K562 (cell line): ENCODE measurements at regions not wholly inside any gene's neighbourhood (a gene's known extent, or its start where the extent isn't known, plus 50 kb on each side); places are given as distances from the start of the nearest gene placed in this dataset.
A peak's percentile ranks its signal among the peaks of the same experiment; 100 is the strongest.

Experiments
- ATAC-seq: fragments of 200-7000 bp; cut with Tn5 transposase; 3 replicates; pipeline ENCODE4 v1.9.1; 2020; ENCODE audit warnings: moderate library complexity
- BruUV-seq: library from RNA; stranded (reverse); fragments of 400-500 nt; replicated peaks from 2 replicates; lab custom pipeline; 2021; lab: Mats Ljungman, UMichigan
- CTCF ChIA-PET: fragments of 300-600 bp; formaldehyde crosslinking; extraction: SDS; loops from one replicate; lab custom pipeline; 2021; ENCODE audit warnings: low intra/inter-chr PET ratio; lab: Yijun Ruan, JAX
- POLR2A ChIA-PET: fragments of 300-600, 350-650 bp; sonication (Branson Sonifier 250); formaldehyde crosslinking; extraction: SDS; loops from one replicate; lab custom pipeline; 2021; ENCODE audit warnings: antibody characterized with exemption, inconsistent platforms; lab: Yijun Ruan, JAX
- DNase-seq, 4 experiments: peaks; one replicate each; pipeline versions ENCODE4 v3.0.0 to v3.0.0-alpha.2; 2011 to 2018; ENCODE audit warnings: low spot score in 3 of 4, mixed read lengths in 3 of 4; ENCODE audit errors: extremely low read depth in 1 of 4
- FAIRE-seq: peaks from 2 replicates; lab custom pipeline; 2011; peaks lifted over from hg19 to GRCh38; lab: Jason Lieb, UNC
- H2AFZ ChIP-seq: 2 replicates; pipeline ENCODE4 v1.6.0; 2011; ENCODE audit warnings: low read depth, low read length, control low read depth, inconsistent platforms
- H3K27ac ChIP-seq: fragments of 200-600 bp; 3 replicates; pipeline ENCODE4 v1.8.0; 2011; ENCODE audit warnings: low read depth, mild to moderate bottlenecking, control low read depth, inconsistent platforms, low read length, moderate library complexity, mixed read lengths; ENCODE audit errors: extremely low read depth
- H3K27me3 ChIP-seq, 2 experiments: fragments of 300-600 bp in 1 of 2; 2 replicates in 1 of 2; 3 replicates in 1 of 2; pipeline versions ENCODE4 v1.6.0 to v1.8.0; 2011; ENCODE audit warnings: inconsistent platforms in 2 of 2, low read length in 2 of 2, mild to moderate bottlenecking in 1 of 2, mixed read lengths in 1 of 2, moderate library complexity in 1 of 2; ENCODE audit not compliant: control insufficient read depth in 2 of 2, insufficient read depth in 2 of 2
- H3K36me3 ChIP-seq: fragments of 300-600 bp; 3 replicates; pipeline ENCODE4 v1.8.0; 2011; ENCODE audit warnings: mild to moderate bottlenecking, low read length, inconsistent platforms; ENCODE audit not compliant: control insufficient read depth, insufficient read depth
- H3K4me1 ChIP-seq, 2 experiments: fragments of 200-600 bp in 1 of 2; replicated peaks in 1 of 2; 2 replicates in 1 of 2; 3 replicates in 1 of 2; pipeline versions ENCODE4 v1.5.1 to v1.8.0; 2011; ENCODE audit warnings: inconsistent platforms in 2 of 2, low read length in 2 of 2, mild to moderate bottlenecking in 1 of 2, mixed read lengths in 1 of 2, moderate library complexity in 1 of 2; ENCODE audit not compliant: control insufficient read depth in 2 of 2, insufficient read depth in 2 of 2
- H3K4me2 ChIP-seq: 2 replicates; pipeline ENCODE4 v1.6.1; 2011; ENCODE audit warnings: low read length, control low read depth, inconsistent platforms, mixed read lengths; ENCODE audit not compliant: insufficient read depth
- H3K4me3 ChIP-seq: fragments of 200-600 bp; sonication (generic), shearing (Covaris generic); 2 replicates; pipeline ENCODE4 v1.5.1; 2016; ENCODE audit warnings: control low read depth, inconsistent platforms
- H3K79me2 ChIP-seq: fragments of 200-600 bp; 3 replicates; pipeline ENCODE4 v1.8.0; 2011; ENCODE audit warnings: low read length, inconsistent platforms; ENCODE audit not compliant: control insufficient read depth, insufficient read depth
- H3K9ac ChIP-seq, 2 experiments: 2 replicates each; pipeline versions ENCODE4 v1.6.0 to v1.6.1; 2011; ENCODE audit warnings: low read depth in 2 of 2, low read length in 2 of 2, control low read depth in 1 of 2, inconsistent platforms in 1 of 2, mild to moderate bottlenecking in 1 of 2, mixed read lengths in 1 of 2; ENCODE audit not compliant: insufficient read depth in 1 of 2
- H3K9me1 ChIP-seq: one replicate; pipeline ENCODE4 v1.6.0; 2011; ENCODE audit warnings: inconsistent platforms, mild to moderate bottlenecking, low read length, moderate library complexity; ENCODE audit not compliant: control insufficient read depth, insufficient read depth
- H3K9me3 ChIP-seq: replicated peaks from 2 replicates; pipeline ENCODE4 v1.5.1; 2011; ENCODE audit warnings: low read depth, low read length, inconsistent platforms; ENCODE audit not compliant: control insufficient read depth, insufficient read depth
- H4K20me1 ChIP-seq: replicated peaks from 2 replicates; pipeline ENCODE4 v1.6.1; 2011; ENCODE audit warnings: low read length, inconsistent platforms, mixed read lengths; ENCODE audit not compliant: control insufficient read depth, insufficient read depth
- HMGN3 ChIP-seq: IDR thresholded peaks from 2 replicates; pipeline ENCODE4 v1.6.1; 2011; ENCODE audit warnings: borderline replicate concordance, low read depth, mild to moderate bottlenecking, mixed read lengths, low read length; ENCODE audit not compliant: insufficient read length; ENCODE audit errors: extremely low read depth
- KDM5B ChIP-seq: fragments of 200-600 bp; sonication (generic); IDR thresholded peaks from 2 replicates; pipeline ENCODE4 v1.6.1; 2012; ENCODE audit warnings: low read depth, mild to moderate bottlenecking, moderate library complexity, low read length, control low read depth, inconsistent platforms; ENCODE audit not compliant: insufficient replicate concordance
- LCOR ChIP-seq: sonication (generic); formaldehyde crosslinking; IDR thresholded peaks from 2 replicates; pipeline ENCODE4 v1.8.0; 2022; ENCODE audit warnings: mild to moderate bottlenecking, missing genetic modification reagents
- RFX5 ChIP-seq: IDR thresholded peaks from 2 replicates; pipeline ENCODE4 v1.6.1; 2011; ENCODE audit warnings: low read depth, mild to moderate bottlenecking, improper control_type of control experiment, low read length
- SP1 ChIP-seq: sonication (generic); formaldehyde crosslinking; IDR thresholded peaks from 2 replicates; pipeline ENCODE4 v1.8.1; 2022; ENCODE audit warnings: mild to moderate bottlenecking, missing genetic modification reagents
- VEZF1 ChIP-seq: fragments of 200-800 bp; sonication (Bioruptor generic); IDR thresholded peaks from 2 replicates; pipeline ENCODE4 v1.6.1; 2017; ENCODE audit warnings: missing genetic modification characterization, missing compliant biosample characterization
- ZNF3 ChIP-seq: fragments of 250-450 bp; sonication (Bioruptor Pico); IDR thresholded peaks from 2 replicates; pipeline ENCODE4 v1.5.0; 2021; ENCODE audit warnings: mild to moderate bottlenecking, moderate library complexity
- ZNF830 ChIP-seq: fragments of 250-450 bp; sonication (Bioruptor Pico); IDR thresholded peaks from 2 replicates; pipeline ENCODE4 v1.5.0; 2021; ENCODE audit warnings: mild to moderate bottlenecking
- WGBS: fragments of 100-300 bp; shearing (Covaris generic); methylation state at CpG from one replicate; pipeline ENCODE4 v1.1.6; 2016; ENCODE audit warnings: low coverage, mixed read lengths; ENCODE audit not compliant: insufficient coverage; ENCODE audit errors: missing lambda C conversion rate; 5-methylcytosine and 5-hydroxymethylcytosine counted together
- in situ Hi-C: fragments of 300-500 bp; cut with MboI; formaldehyde crosslinking; loops from 4 replicates; pipeline ENCODE4 v1.15.0; 2018; ENCODE audit warnings: inconsistent platforms, mixed read lengths
- intact Hi-C: fragments of 100-400 bp; cut with micrococcal nuclease; formaldehyde crosslinking; loops from 2 replicates; pipeline ENCODE4 v1.14.2; 2022
- TF ChIP-seq, protein P1 (sequence below), 3 experiments: IDR thresholded peaks in 2 of 3; conservative IDR thresholded peaks in 1 of 3; 2 replicates each; pipeline ENCODE4 v1.5.1; 2011 to 2012; ENCODE audit warnings: low read length in 3 of 3, mild to moderate bottlenecking in 3 of 3, control low read depth in 2 of 3, improper control_type of control experiment in 1 of 3, inconsistent platforms in 1 of 3, low read depth in 1 of 3, mixed read lengths in 1 of 3, moderate library complexity in 1 of 3; ENCODE audit not compliant: insufficient read depth in 2 of 3

DNA sequence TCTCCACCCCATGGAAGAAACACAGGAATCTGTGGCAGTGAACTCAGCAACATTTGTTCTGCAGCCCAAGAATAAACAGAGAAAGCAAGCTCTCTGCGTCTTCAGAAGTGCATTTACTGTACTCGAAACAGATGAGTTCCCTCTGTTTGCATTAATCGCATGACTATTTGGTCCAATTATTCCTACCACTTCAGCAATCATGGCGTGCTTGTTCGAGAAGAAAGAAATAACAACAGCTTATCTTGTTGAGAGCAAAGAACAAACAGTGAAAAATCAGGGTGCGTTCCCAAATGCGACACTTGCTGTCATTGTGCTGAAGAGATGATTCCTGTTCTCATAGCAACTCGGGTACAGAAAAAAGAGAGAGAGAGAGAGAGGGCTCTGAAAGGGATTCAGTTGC, 445.3 kb upstream of the MAF start:
- no peak overlapping the region for H2AFZ ChIP-seq
- WGBS, result 7% methylated on average over 8 of the region's 8 CpGs
- DNase-seq, result no peak
- no peak overlapping the region for H3K9ac ChIP-seq
- BruUV-seq, result no TSS peak
- no peaks in the 10 kb centered on the region for H3K79me2 ChIP-seq
- CTCF ChIA-PET, result no interaction called here
- H3K4me1 ChIP-seq, result no peaks in the 10 kb centered on the region; a peak in 1 of 5 replicates
- in situ Hi-C loops, result no loop called here
- TF ChIP-seq ZNF3 (CRISPR knock-in tag), result no peak
- no peak for TF ChIP-seq HMGN3
- TF ChIP-seq VEZF1 (CRISPR knock-in tag), result no peak
- peaks cover 6 to 18% of the 10 kb centered on the region in 2 experiments; a peak in 3 of 5 replicates for H3K27me3 ChIP-seq
- peak; percentile 40 for FAIRE-seq
- H3K36me3 ChIP-seq, result no peaks in the 10 kb centered on the region
- no peaks in the 10 kb centered on the region for H4K20me1 ChIP-seq
- no peak overlapping the region for H3K4me3 ChIP-seq
- no peak for ATAC-seq
- intact Hi-C loops, result no loop called here
- no peak overlapping the region for H3K27ac ChIP-seq
- H3K4me2 ChIP-seq, result no peak overlapping the region
- POLR2A ChIA-PET, result interaction anchor here (0.8 to 1.1 kb wide), 2 partner anchors 13 to 14 kb away, joined by 3 to 4 read pairs; no protein-coding TSS in a partner anchor
- H3K9me1 ChIP-seq, result no peaks in the 10 kb centered on the region
- H3K9me3 ChIP-seq, result no peaks in the 10 kb centered on the region

DNA sequence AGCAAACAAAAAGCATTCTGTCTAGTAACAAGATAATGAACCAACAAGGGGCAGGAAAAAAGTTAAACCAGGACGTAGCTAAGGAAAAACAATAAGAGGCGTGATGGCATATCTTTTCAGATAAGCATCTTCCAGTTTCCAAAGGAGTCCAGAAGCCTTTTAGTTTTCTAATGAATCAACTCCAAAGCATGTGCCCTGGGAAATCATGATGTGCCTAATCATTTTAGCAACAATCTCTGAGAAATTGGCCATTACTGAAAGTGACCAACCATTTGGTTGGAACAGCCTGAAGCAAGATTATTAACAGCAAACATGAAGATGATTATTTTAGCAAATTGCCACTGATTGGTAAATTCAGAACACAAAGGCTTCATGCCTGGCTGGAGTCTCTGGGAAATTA, 440.9 kb upstream of the MAF start:
- Histone ChIP-seq H3K36me3 (no peaks in the 10 kb centered on the region), H2AFZ (no peak overlapping the region), H3K9me3 (no peaks in the 10 kb centered on the region; the same call in 1 of the 2 replicates), H3K9me1 (no peaks in the 10 kb centered on the region), H3K27ac (no peak overlapping the region), H3K9ac (no peak overlapping the region), H3K4me2 (no peak overlapping the region), H3K27me3 (peaks cover 6 to 18% of the 10 kb centered on the region in 2 experiments; a peak in 4 of 5 replicates), H3K79me2 (no peaks in the 10 kb centered on the region), H3K4me3 (no peak overlapping the region), H4K20me1 (no peaks in the 10 kb centered on the region), H3K4me1 (no peaks in the 10 kb centered on the region)
- intact Hi-C loops, result no loop called here
- FAIRE-seq (no peak), DNase-seq (no peak), ATAC-seq (no peak)
- POLR2A ChIA-PET, result interaction anchor here (1.1 kb wide), 1 partner anchor 266 kb away, joined by 3 read pairs; no protein-coding TSS in a partner anchor
- in situ Hi-C loops, result no loop called here
- CTCF ChIA-PET, result no interaction called here
- 14% methylated on average over 2 of the region's 2 CpGs for WGBS
- BruUV-seq, result no TSS peak
- TF ChIP-seq KDM5B (no peak), LCOR (no peak), ZNF830 (no peak), SP1 (CRISPR knock-in tag) (no peak), RFX5 (no peak)
- TF ChIP-seq, protein P1, sequence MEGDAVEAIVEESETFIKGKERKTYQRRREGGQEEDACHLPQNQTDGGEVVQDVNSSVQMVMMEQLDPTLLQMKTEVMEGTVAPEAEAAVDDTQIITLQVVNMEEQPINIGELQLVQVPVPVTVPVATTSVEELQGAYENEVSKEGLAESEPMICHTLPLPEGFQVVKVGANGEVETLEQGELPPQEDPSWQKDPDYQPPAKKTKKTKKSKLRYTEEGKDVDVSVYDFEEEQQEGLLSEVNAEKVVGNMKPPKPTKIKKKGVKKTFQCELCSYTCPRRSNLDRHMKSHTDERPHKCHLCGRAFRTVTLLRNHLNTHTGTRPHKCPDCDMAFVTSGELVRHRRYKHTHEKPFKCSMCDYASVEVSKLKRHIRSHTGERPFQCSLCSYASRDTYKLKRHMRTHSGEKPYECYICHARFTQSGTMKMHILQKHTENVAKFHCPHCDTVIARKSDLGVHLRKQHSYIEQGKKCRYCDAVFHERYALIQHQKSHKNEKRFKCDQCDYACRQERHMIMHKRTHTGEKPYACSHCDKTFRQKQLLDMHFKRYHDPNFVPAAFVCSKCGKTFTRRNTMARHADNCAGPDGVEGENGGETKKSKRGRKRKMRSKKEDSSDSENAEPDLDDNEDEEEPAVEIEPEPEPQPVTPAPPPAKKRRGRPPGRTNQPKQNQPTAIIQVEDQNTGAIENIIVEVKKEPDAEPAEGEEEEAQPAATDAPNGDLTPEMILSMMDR (IDR thresholded peaks at IDR 0.05 in 2 of 3, conservative IDR thresholded peaks at IDR 0.05 in 1 of 3; ENCODE audit: insufficient read depth in 2 of 3, low read depth in 1 of 3, low read length in 3 of 3), result no peak
